Breast epithelium (tissue), 3 donors: ENCODE measurements at regions not wholly inside any gene's neighbourhood (a gene's known extent, or its start where the extent isn't known, plus 50 kb on each side); places are given as distances from the start of the nearest gene placed in this dataset.

Source experiments
- CTCF ChIP-seq, 3 donors: fragments of 450-650 bp; IDR thresholded peaks; one replicate each; pipeline ENCODE4 v1.5.1; 2016 to 2017; ENCODE audit warnings: antibody characterized with exemption in 3 of 3, mild to moderate bottlenecking in 3 of 3, moderate library complexity in 3 of 3
- POLR2A ChIP-seq: fragments of 450-650 bp; IDR thresholded peaks from one replicate; pipeline ENCODE4 v1.6.1; 2016; ENCODE audit warnings: antibody characterized with exemption, mild to moderate bottlenecking, moderate library complexity
- POLR2AphosphoS5 ChIP-seq, 3 donors: sonication (generic); formaldehyde crosslinking; IDR thresholded peaks; one replicate each; pipeline ENCODE4 v1.6.1; 2017; ENCODE audit warnings: antibody characterized with exemption in 3 of 3

GRCh38 chr2:226130192-226130591 is 669.4 kb downstream of the IRS1 start:
- TF ChIP-seq POLR2A (no peak), POLR2AphosphoS5 (IDR thresholded peaks at IDR 0.05) (no peak), CTCF (IDR thresholded peaks at IDR 0.05) (no peak)
